ENCODE measurements at regions not wholly inside any gene's neighbourhood (a gene's known extent, or its start where the extent isn't known, plus 50 kb on each side); places are given as distances from the start of the nearest gene placed in this dataset.

GRCh38 chr7:153370092-153370491 lies 610.5 kb downstream of the ACTR3B start:
- TF ChIP-seq CTCF (IDR thresholded peaks at IDR 0.05 in 4 of 5, conservative IDR thresholded peaks at IDR 0.05 in 1 of 5) (no peak), POLR2A (IDR thresholded peaks at IDR 0.05) (no peak)

Data from gastrocnemius medialis (tissue), 4 donors.